SHP77 (cell line): ENCODE measurements at regions not wholly inside any gene's neighbourhood (a gene's known extent, or its start where the extent isn't known, plus 50 kb on each side); places are given as distances from the start of the nearest gene placed in this dataset.

Experiments
- DNase-seq, 2 experiments: peaks; one replicate each; lab custom pipeline; 2025; lab: John Stamatoyannopoulos, UW

DNA sequence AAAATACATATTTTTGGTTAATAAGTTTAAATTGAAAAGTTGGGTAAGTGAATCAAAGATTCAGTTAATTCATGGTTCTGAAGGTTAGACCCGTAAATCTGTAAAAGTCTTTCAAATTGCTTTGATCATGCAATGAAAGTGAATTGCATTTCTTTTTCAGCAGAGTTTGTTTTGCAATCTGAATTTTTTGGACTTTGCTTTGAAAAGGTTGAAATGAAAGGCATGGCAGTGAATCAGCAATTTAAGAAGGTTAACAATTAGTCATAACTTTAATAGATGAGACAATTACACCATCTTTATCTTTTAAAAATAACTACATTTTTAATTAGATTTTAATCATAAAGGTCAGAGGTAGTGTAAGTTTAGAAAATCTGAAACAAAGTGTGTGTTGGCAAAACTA is 310.9 kb upstream of the KCNJ16 start:
- DNase-seq, result no peak

DNA sequence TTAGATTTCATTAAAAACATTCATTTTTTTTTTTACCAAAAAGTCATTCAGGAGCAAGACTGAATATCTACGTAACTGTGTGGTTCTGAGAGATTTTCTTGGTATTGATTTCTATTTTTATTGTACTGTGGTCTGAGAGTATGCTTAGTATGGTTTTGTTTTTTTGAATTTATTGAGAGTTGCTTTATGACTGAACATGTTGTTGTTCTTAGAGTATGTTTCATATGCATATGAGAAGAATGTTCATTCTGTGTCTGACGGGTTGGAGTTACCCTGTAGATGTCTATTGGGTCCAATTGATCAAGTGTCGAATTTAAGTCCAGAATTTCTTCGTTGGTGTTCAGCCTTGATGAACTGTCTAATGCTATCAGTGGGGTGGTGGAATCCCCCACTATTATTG is 306.0 kb upstream of the KCNJ16 start:
- DNase-seq, result no peak

DNA sequence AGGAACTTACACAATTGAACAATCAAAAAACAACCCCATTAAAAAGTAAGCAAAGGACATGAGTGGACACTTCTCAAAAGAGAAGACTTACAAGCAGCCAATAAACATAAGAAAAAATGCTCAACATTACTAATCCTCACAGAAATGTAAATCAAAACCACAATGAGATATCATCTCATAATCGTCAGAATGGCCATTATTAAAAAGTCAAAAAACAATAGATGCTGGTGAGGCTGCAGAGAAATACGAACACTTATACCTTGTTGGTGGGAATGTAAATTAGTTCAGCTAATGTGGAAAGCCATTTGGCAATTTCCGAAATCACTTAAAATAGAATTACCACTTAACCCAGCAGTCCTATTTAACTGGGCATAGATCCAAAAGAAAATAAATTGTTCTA is 301.9 kb upstream of the KCNJ16 start:
- DNase-seq, result peak in 1 of 2 experiments; percentile 1

DNA sequence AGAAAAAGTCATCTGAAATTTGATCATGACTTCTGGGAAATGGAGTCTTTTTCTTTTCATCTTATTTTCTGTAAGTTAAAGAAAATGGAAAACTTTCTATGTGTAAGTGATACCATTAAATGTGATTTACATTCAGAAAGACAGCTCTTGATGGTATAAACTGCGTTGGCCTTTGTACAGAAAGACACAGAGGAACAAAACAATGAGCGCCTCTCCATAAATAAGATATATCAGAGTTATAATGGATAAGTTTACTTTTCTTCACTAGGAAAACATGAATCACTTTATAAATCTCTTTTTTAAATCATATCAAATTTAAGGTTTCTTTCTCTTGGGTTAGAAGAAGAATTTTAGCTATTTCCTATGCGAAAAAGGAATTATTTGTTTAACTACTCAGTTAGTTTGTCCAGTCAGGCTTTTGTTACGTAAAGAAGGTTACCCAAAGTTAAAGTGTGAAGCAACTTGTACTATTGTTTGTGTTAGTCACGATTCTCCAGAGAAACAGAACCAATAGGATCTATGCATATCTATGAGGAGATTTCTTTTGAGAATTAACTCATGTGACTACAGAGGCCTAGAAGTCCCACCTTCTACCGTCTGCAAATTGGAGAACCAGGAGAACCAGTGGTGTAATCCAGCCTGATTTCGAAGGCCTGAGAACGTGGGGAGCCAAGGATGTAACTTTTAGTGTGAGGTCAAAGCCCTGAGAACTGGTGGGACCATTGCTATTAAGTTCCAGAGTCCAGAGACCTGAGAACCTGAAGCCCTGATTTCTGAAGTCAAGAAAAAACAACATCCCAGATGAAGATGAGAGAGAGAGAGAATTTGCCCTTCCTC is 295.4 kb upstream of the KCNJ16 start:
- no peak for DNase-seq

DNA sequence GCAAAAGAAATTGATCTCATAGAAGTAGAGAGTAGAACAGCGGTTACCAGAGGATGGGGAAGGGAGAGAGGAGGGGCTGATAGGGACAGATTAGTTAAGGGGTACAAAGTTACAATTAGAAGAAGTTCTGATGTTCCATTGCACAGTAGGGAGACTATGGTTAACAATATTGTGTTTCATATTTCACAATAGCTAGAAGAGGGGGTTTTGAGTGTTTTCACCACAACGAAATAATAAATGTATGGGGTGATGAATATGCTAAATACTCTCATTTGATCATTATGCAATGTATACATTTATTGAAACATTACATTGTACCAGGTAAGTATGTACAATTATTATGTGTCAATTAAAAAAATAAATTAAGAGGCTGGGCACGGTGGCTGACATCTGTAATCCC is 291.2 kb upstream of the KCNJ16 start:
- DNase-seq, result no peak

DNA sequence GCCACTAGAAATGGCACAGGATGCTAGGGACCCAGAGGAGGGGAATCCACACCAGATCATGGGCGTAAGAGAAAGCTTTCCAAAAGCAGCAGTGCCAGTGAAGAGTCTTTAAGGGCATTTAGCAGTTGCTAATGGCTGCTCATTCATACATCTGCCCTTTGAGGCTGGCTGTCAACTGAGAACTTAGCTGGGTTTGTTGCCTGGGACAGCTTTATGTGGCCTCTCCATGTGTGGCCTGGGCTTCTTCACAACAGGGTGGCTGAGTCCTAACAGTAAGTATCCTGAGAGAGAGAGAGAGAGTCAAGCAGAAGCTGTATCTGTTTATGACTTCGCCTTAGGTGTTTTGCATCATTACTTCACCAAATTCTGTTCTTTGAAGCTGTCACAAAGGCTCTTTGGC is 286.1 kb upstream of the KCNJ16 start:
- no peak for DNase-seq

DNA sequence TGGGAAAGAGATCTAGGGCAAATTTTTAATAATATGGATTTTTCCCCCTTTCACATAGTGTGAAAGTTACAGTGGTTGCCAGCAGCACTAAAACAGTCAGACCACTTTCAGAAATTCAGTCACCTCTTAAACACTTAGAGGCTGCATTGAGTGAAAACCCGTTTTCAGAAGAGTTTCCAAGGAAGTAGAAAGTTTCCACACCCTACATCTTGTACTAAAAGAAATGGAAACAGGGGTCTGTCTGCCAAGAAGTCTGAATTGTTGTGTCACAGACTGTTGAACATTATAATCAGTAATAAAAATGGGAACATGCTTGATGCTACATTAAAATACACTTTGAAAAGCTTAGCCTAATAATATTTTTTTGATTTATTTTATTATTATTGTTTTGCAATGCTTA is 278.9 kb upstream of the KCNJ16 start:
- no peak for DNase-seq

DNA sequence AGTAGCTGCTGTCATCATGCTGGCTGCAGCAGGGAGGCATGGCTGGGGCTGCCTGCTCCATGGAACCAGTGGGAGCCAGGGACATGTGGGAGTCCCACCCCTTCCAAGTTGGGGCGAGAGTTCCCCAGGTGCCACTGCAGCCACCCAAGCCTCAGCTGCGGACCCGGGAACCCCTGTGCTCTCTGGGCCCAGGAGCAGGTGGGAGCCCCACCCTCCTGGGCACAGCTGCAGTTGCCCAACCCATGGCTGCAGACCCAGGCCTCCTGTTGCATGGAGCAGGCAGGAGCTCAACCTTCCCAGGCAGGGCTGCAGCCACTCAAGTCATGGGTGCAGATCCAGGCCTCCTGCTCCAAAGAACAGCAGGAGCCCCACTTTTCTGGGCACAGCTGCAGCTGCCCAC is 274.2 kb upstream of the KCNJ16 start:
- no peak for DNase-seq

DNA sequence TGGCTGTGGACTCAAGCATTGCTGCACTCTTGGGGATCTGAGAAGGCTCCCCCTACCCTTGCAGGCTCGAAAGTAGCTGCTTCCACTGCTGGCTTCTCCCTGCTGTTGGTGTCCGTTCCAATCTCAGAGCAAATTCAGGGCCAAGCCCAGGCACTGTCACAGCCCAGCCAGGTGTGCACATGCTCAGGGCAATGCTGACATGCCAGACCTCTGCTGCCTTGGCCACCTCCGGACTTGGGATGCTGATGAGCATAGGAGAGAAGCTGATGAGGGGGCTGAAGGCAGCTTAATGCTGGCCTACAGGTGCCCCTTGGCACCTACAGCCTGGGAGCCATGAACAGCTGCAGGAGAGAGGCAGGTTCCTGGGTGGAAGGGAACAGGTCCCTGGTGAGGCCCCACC is 273.7 kb upstream of the KCNJ16 start:
- no peak for DNase-seq

DNA sequence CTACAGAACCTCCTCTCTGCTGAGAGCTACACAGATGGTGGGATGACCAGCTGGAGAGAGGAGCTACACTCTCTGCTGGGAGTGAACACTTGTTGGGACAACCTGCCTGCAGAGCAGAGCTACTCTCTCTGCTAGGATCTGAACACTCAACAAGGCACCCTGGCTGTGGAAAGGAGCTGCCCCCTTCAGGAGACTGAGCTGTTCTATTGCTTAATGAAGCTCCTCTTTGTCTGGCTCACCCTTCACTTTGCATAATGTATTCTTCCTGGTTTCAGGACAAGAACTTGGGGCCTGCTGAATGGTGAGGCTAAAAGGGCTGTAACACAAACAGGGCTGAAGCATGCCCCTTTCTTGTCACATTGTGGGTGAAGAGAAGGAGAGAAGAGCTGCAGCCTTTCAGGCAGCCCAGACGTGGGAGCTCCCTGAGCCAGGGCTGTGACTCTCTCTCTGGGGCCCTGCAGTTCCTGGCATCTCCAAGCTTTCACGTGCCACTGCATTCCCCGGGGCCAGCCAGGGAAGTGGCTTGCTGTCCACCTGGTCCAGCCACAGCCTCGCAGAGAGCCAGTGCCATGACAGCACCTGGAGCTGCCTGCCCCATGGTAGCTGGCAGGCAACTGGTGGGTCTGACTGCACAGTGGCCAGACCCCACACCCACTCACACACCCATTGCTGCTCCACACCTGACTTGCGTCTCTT is 272.8 kb upstream of the KCNJ16 start:
- DNase-seq, result no peak

DNA sequence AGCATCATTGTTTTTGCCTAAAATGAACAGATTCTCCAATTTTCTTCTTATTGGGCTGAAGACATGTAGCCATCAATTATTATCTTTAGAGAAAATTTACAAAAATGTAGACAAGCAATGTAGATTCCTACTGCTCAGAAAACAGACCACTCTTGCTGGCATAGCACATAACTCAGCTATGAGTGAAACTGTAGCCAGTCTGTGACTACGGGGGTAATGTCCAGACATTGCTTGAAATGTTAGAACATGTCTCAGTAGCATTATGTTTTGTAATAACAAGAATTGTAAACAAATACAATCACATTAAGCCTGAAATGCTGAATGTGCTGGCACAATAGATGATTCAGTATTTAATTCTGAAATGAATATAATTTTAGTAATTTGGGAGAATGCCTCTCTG is 265.7 kb upstream of the KCNJ16 start:
- no peak for DNase-seq

DNA sequence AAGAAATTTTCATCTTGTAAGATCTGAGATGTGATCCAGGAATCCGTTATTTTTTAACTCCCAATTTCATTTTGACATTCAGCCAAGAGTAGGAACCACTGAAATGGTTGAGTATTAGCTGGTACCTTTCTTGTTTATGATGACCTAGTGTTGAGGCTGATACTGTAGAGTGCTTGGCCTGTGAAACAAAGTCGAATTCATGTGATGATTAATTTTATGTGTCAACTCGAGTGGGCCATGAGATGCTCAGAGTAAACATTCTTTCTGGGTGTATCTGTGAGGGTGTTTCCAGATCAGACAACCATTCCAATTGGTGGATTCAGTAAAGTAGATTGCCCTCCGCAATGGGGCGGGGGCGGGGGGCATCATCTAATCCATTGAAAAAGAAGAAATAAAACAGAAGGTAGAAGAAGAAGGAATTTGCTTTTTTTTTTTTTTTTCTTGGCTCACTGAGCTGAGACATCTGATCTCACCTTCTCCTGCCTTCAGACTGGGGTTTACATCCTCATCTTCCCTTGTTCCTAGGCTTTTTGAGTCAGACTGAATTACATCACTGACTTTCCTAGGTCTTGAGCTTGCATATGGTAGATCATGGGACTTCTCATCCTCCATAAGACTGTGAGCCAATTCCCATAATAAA is 264.6 kb upstream of the KCNJ16 start:
- DNase-seq, result peak; percentile 66 to 84

DNA sequence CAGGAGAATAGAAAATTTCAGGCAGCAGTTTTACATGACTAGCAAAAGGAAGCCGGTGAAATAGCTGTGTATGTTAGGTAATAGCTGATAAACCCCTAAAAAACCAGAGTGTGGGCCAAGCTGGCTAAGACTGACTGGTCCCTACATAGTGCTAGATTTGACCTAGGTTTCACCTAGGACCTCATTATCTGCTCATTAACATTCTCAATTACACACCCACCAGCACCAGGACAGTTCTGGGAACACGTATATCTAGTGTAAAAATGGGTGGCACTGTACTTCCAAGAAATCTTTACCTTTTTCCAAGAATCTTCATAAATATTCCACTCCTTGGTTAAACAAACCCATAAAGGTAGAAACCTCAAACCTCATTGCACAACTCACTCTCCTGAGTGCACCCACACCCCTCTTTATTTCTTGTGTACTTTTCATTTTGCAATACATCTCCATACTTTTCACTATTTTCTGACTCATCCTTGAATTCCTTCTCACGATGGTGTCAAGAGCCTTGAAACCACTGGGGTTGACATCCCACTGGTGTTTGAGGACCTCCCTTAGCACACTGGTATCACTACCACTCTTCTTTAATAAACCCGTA is 262.7 kb upstream of the KCNJ16 start:
- DNase-seq, result no peak

DNA sequence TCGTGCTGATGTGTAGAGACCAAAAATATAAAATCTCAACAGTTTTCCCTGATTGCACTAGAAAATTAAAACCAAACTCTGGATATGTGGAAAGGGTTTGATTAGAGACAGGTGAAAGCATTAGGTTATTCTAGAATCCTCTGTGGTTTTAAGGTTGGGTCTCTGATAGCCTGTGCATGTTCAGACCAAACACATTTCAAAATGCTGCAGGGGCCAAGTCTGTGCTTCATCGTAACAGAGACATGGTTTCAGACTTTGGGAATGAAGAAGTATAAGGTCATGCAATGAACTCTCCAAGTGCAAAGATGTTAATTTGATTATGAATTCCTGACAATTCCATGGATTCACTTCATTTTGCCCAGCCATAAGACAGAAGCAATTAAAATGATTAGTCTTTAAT is 261.0 kb upstream of the KCNJ16 start:
- no peak for DNase-seq

DNA sequence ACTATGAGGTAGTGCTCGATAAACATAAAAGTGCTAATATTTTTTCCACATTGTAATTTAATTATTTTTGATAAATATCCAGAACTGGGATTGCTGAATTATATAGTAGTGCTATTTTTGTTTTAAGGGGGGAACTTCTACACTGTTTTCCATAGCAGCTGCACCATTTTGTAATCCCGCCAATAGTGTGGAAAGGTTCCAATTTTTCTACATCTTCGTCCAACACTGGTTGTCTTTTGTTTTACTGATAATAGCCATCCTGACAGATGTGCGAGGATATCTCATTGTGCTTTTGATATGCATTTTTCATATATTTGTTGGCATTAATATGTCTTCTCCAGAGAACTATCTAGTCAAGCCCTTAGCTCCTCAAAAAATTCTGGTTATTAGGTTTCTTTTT is 259.6 kb upstream of the KCNJ16 start:
- no peak for DNase-seq

DNA sequence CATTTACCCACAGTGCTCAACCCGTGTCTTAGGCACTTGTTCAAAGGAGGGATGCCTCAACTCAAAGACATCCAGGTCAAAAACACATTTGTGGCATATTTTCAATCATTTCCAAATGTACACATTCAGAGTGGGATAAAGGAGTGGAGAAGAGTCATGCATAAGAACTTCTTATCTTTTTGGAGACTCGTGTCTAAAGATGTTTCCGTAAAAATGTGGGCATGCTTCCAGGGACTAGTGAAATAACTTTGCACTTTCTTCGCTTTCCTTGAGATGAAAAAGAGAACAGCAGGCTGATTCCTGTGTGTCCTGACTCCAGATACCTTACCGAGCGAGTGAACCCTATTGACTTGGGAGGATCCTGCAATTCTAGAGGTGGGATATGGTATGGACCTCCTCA is 256.6 kb upstream of the KCNJ16 start:
- DNase-seq, result no peak

DNA sequence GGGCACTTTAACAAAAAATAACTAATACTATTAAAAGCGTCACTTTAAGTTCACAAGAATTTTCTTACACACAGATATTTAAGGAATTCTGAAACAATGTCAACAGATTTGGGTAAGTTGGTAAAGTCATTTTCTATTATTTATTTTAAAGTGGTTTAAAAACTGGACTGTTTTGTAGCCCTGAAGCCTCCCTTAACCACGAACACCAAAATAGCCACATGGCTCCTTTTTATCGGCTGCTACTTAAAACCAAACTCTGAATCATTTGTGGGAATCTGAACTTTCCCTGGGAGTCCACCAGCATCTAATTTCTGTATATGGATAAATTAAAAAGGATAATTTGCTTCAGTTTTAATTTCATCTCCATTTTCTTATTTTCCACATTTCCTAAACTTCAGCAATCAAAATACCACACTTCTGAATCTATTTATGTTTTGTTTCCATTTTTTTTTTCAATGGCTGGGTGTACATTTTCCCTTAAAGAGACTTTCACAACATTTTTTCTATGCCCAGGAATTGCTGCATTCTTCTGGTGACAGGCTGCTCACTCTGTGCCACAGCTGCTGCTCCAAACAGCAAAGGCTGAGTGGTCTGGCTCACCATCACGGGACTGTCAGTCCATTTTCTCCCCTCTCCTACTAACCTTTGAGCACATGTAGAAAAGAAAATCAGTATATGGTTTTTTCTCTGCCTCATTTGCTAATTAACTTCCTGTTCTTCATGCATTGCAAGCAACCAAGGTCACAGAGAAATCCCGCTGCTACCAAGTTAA is 255.5 kb upstream of the KCNJ16 start:
- no peak for DNase-seq

DNA sequence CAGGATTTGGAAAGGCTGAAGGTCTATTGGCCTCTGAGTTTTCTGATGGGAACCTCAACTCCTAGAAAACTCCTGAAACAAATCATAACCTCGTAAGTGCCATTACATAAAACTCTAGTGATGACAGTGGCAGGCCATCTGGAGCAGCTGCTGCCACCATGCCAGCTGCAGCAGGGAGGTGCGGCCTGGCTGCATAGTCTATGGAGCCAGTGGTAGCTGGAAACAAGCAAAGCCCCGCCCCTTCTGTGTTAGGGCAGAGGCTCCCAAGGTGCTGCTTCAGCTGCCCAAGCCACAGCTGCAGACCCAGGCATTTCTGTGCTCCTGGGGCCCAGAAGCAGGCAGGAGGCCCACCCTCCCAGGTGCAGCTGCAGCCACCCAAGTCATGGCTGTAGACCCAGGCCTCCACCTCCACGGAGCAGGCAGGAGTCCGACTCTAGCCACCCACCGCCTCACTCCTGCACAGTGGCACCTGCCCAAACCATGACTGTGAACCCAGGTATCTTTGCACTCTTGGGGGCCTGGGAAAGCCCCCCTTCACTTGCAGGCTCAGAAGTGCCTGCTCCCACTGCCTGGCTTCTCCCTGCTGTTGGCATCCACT is 254.1 kb upstream of the KCNJ16 start:
- peak; percentile 89 to 94 for DNase-seq

DNA sequence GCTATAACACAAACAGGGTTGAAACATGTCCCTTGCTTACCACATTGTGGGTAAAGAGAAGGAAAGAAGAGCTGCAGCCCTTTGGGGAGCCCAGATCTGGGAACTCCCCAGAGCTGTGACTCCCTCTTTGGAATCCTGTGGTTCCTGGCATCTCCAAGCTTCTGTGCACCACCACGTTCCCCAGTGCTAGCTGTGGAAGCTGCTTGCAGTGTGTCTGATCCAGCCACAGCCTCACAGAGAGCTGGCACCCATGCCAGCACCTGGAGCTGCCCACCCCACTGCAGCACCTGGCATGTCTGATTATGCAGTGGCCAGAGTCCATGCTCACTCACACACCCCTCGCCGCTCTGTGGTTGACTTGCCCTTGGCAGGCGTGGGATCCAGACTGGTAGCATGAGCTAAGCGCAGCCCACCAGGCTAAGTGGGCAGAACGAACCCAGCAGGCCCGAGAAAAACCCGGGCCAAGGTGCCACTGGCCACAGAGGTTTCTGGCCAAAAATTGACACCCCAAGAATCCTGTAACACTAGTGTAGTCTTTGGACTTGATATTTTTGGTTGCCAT is 252.6 kb upstream of the KCNJ16 start:
- no peak for DNase-seq

DNA sequence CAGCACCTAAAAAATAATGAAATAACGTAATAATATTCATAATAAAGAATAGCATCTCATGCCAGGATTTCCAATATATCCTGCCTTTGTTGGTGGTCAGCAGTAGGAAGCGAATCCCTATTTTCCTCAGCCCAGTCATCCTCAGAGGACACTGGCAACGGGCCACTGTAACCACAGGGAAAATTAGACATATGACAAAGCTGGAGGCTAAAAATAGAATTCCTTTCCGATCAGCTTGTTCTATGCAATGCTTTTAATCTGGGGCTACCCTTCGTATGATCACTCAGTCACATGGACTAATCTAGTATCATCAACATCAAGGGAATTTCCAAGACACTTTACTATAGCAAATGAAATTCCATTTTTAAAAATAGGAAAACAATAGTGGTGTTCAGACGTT is 246.9 kb upstream of the KCNJ16 start:
- DNase-seq, result peak in 1 of 2 experiments; percentile 43

DNA sequence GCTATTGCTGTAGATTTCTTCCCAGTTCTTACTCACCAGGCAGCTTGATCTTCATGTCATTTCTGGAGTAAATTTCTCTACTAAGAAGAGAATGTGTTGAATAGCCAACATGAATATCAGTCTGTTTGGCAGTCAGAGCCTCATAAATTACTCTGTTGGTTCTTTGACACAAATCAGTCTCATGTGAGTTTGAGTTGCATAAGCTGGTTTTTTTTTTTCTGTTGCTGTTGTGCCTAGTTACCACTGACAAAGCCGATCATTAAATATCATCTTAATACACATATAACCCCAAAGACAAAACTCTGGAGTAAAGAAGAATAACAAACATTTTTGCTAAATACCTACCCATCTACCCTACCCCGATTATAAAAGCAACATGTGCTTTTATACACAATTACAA is 240.5 kb upstream of the KCNJ16 start:
- DNase-seq, result no peak
